ENCODE measurements at regions not wholly inside any gene's neighbourhood (a gene's known extent, or its start where the extent isn't known, plus 50 kb on each side); places are given as distances from the start of the nearest gene placed in this dataset.

DNA sequence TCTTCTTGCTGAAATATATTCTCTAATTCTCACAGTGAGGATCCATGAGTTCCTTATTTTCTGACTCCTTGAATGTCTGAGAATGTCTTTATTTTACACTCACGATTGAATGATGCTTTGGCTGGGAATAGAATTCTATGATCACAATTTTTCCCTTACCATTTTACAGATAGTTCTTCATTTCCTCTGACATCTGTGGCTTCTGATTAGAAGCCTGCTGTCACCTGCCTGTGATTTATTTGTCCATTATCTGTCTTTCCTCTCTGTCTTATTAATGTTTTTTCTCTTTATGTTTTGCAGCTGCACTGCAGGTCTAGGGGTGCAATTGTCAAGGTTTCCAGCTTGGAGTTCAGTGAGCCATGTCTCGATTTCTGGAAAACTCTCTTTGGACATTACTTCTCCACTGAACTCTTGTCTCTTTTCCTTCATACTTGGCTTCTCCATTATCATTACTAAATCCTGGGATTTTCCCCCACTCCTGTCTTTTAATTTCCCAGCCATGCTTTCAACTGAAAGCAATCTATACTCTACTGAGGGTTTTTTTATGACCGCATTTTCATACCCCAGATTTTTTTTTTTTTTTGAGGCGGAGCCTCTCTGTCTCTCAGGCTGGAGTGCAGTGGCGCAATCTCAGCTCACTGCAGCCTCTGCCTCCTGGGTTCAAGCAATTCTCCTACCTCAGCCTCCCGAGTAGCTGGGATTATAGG lies 85.8 kb upstream of the PRNP start:
- DNase-seq = no peak

DNA sequence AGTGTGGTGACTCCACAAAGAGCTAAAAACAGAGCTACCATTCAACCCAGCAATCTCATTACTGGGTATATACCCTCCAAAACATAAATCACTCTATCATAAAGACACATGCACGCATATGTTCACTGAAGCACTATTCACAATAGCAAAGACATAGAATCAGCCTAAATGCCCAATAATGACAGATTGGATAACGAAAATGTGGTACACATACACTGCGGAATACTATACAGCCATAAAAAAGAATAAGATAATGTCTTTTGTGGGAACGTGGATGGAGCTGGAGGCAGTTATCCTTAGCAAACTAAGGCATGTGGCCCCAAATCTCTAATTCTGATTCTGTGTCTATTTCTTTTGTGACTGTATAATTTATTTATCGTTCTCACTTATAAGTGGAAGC lies 89.0 kb upstream of the PRNP start:
- no peak for DNase-seq

DNA sequence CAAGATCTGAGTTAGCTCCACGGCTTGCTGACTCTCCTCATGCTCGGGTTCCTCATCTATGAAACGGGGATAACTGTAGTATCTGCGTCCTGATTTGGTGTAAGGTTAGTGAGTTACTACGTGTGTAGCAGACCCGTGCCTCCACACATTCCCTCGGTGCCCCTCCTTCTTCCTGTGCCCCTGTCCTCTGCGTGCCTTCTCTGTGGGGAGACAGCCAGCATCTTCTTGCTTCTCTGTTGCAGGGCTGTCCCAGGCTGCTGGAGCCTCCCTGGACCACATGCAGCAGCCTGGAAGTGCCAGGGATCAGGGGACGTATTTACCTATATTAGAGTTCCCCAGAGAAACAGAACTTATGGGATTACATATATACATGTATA lies 93.1 kb upstream of the PRNP start:
- DNase-seq = no peak

DNA sequence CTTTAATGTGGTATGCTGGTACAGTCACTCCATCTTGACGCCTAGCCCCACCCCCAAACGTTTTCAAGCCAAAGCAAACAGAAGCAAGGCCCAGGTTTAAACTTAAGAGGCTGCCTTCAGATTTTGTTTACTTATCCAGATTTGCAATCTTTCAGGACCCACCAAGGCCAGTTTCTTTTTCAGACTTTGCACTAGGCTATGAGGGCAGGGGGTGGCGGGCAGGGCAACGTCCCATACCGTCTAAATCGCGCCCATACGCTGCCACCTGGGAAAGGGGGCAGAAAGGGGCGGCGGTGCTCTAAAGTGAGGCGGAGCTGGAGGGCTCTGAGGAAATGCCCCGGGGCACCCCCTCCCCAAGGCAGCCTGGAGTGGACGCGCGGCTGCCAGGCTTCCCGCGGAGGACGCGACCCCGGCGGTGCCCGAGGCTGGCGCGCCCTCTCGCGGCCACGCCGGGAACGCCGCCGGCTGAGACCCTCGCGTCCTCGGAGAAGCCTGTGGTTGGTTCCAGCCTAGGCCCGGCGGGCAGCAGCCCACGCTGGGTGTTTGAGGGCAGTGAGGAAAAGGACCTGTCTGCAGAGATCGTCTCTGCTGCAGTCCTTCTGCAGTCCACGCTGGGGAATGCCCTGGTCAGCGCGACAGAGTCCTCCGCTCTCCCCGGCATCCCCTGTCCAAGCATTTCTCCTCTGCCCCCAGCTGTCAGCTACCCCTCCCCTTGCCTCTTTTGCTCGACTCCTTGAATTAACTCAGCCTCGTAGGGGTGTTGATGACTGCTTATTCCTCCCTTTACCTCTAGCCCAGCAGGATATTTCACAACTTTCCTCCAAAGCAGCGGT lies 93.7 kb upstream of the PRNP start:
- no peak for DNase-seq

DNA sequence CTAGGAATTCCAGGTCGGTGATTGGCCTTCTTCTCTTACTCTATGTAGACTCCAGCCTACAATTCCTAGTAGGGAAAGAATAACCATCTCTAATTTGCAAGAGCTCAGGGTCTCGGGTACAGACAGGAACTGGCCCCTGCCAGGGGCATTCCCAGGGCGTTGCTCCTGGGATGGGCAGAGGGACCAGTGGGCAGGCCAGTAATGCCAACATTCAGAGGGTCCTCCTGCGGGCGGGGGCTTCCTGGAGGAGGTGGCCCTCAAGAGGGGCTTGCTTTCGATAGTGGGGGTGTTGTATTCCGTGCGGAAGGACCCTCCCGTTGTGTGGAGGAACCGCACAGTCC lies 94.3 kb upstream of the PRNP start:
- no peak for DNase-seq

DNA sequence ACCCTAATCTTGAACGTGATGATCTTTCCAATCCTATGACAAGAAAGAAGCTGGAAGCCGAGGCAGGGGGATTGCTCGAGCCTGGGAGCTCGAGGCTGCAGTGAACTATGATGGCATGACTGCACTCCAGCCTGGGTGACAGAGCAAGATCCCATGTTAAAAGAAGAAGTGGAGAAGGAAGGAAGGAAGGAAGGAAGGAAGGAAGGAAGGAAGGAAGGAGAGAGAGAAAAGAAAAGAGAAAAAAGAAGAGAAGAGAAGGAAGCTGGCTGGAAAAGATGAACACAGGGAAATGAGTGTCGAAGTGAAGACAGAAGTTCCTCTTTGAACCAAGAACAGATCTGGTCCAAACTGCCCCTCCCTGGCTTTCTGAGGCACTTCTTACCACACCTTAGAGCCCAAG lies 100.5 kb upstream of the PRNP start:
- no peak for DNase-seq

DNA sequence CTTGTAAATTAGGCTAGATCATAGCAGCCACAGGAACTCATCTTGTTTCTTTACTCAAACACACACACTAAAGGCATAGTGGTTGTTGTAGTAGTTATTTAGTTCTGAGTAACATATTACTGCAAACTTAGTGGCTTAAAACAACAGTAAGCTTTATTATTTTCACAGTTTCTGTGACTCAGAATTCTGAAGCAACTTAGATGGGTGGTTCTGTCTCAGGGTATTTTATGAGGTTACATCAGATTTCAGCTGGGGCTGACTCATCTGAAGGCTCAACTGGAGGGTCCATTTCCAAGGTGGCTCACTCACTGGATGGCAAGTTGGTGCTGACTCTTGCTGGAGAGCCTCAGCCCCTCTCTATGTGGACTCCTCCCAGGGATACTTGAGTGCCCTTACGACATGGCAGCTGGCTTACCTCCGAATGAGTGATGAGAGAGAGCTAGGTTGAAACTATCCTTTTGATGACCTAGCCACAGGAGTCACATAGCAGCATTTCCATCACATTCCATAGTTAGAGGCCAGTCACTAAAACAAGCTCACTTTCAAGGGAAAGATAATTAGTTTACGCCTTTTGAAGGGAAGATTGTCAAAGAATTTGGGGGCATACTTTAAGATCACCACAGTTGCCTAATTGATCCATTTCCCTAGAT lies 101.0 kb upstream of the PRNP start:
- peak; percentile 38 for DNase-seq

DNA sequence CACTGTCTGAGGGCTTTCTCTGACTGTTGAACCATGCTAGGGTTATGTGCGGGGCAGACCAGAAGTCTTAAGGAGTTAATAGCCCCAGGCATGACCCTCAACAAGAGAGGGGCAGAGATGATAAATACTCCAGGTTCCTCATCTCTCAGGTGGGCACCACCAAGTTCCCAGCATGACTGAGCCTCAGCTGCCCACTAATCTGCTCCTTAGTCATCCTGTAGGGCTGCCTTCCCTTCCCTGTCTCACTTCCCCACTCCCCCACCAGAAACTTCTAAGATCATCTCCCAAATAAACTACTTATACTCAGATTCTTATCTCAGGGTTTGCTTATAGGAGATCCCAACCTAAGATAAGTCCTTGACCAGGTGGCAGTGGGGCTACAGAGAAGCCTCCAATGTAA lies 101.7 kb upstream of the PRNP start:
- no peak for DNase-seq

DNA sequence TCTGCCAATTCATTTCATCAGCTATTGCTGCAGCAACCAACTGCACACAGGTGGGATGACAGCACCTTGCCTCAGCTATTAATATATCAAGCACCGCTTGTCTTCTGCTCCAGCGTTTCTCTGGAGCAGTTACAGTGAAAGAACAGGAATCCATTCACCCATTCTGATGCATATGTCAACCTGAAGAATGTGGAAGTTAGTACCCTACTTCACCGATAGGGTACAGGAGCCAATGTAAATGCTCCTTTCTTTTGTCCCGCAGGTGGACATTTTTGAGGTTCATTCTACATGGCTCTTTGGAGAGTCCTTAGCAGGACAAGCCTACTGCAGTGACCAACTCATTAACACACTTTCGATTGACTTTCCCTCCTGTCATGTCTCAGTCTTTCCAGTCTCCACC lies 104.4 kb upstream of the PRNP start:
- no peak for DNase-seq

DNA sequence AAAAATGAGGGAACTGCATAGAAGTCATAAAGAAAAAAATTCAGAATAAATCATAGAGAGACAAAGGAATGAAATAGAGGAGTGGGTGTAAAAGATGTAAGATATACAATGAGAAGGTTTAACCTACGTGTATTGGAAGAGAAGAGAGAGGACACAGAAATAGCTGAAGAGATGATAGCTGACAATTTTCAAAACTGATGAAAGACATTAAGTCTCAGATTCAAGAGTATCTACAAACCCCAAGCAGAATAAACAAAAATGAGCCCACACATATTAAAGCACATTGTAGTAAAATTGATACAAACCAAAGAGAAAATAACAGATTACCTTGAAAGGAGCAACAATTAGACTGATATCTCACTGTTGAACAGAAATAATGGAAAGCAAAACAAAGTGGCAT lies 107.9 kb upstream of the PRNP start:
- no peak for DNase-seq

DNA sequence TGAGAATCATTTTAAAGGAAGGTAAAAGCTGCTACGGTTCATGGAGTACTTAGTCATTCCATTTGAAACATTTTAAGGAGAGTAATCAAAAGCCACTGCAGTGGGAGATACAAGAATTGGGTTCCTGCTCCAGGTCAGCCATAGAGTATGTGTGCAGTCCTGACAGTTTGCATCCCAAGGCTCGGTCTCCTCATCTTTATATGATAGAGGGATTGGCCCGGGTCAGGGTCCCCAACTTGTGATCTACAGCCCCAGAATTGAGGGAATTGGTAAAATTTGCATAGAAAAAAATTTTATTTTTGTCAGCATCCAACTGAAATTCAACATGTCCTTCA lies 111.9 kb upstream of the PRNP start:
- DNase-seq = no peak

DNA sequence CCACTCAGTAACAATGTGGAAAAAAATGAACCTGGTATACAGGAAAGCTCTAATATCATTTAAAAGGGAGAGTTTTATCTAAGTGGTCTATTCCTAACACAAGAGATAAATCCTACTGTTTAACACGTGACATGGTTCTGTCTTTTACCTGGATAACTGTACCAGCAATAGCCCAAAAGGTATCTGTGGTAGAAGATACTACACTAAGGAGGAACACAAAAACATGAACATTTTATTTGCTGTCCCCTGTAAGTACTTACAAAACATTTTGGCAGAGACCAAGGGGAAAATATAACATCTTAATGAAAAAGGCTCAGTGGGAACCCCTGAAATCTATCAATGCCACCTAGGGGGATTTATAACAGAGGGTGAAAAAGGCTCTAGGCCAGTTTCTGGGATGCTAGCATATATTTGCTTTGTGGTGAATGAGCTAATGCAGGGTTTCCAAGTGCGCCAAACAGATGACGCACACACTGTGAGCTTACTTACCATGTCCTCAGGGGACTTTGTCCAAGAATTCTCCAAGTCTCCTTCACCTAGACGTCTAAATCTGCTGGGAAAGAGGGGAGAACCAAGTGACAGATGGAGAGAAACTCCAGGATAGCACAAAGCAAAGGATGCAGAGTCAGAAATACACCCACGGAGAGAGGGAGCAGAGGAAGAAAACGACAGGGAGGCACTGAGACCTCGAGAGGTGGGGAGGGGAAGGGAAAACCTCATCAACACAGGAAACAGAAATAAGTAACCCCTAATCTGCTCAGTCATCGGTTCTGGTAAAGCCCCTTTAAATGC lies 112.5 kb upstream of the PRNP start:
- no peak for DNase-seq

DNA sequence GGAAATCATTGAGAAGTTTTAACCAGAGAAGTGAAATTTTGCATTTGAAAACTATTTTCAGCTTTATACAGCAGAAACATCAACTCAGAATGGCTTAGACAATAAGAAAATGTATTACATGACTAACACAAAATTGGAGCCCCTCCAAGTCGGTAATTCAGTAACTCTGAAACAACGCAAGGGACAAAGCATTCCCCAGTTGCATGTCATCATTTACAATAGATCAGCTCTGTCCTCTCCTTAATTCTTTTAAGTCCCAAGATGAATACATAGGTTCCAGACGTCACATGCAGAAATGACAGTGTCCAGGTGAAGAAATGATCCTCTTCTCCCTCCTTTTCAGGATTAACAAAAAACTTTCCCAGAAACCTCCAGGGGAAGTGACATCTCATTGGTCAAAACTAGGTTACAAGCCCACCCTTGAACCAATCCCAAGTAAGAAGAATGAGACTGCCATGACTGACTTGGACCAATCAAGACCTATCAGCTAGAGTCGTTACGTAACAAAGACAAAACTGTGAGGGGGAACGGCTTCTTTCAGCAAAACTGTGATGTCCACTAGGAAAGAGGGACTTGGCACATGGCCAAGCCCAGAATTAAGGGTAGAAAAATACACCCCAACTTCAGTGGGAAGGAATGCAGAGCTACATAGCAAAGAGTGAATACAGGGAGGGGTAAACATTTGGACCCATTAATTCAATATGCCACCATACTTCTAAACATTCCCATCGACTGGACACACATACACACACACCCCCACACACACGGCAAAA lies 114.3 kb upstream of the PRNP start:
- no peak for DNase-seq

DNA sequence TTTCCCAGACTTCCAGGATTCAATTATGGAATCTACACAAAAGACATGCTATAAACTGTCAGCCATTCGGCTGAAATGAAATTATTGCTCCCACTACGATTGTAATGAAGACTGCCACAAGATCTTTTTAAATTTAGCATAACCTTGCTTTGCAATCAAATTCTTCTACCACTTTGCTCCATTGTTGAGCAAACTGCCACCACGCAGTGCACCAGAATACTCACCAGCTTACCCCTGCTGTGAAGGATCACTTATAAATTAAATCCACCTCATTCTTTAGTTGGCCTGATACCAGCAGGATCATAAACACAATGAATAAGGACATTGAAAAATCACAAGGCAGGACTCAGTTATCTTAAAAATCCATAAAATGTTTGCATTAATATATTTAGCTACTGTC lies 116.4 kb upstream of the PRNP start:
- DNase-seq = no peak

DNA sequence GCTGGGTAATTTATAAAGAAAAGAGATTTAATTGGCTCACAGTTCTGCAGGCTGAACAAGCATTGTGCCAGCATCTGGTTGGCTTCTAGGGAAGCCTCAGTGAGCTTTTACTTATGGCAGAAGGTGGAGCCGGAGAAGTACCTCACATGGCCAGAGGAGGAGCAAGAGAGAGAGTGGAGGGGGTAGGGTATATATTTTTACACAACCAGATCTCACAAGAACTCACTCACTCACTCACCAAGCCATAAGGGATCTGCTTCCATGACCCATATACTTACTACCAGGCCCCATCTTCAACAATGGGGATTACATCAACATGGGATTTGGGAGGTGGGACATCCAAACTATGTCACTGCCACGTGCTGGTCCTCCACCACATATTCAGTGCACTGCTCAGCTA lies 117.2 kb upstream of the PRNP start:
- DNase-seq = no peak

DNA sequence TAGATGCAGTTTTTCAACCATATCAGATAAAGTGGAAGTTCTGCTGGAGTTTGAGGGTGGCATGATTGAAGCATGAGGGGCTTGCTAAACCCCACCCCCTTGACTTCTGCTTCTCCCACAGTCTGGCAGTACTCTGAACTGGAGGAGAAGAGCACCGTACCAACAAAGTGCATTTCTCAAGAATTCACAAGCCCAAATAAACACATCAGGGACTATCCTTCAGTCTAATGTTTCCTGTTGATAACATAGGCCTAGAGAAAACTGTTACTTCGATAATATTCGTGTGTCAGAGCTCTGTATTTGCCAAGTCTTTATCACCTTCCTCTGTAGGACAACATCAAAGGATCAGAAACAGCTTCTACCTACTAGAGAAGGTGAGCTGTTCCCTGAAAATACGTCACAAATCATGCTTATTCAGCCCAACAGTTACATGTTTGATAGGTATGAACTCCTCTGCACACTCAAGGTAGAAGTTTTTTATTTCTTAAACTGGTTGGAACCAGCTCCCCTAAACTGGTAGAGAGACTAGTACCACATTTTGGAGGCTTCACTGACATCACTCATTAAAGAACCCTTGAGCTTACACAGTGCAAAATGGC lies 117.8 kb upstream of the PRNP start:
- DNase-seq = no peak

DNA sequence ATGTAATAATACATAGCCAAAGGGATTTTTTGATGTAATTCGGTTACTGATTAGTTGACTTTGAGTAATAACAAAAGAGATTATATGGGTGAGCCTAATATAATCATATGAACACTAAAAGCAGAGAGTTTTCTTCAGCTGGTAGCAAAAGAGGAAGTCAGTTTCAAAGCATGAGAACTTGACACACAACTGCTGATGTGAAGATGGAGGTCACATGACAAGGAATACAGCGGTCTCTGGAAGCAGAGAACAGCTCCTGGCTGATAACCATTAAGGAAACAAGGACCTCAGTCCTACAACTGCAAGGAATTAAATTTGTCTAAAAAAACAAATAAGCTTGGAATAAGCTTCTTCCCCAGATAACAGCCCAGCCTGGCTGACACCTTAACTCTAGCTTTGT lies 119.1 kb upstream of the PRNP start:
- DNase-seq = no peak

DNA sequence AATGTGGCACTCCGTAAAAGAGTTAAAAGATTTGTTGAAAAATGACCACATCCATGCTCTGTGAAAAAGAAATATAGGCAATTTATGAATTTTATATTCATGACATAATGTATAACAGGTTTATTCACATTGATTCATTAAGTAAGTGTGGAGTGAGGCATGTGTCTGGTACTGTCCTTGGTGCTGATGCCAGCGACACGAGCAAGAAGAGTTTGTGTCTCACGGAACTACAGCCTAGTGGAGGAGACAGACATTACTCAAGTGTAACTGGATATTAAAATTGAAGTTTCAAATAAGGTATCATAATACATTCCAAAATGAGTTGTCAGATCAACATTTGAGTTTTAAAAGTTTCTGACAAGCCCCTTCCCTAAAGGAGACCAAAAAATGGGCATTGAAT lies 122.7 kb upstream of the PRNP start:
- DNase-seq = peak; percentile 12

DNA sequence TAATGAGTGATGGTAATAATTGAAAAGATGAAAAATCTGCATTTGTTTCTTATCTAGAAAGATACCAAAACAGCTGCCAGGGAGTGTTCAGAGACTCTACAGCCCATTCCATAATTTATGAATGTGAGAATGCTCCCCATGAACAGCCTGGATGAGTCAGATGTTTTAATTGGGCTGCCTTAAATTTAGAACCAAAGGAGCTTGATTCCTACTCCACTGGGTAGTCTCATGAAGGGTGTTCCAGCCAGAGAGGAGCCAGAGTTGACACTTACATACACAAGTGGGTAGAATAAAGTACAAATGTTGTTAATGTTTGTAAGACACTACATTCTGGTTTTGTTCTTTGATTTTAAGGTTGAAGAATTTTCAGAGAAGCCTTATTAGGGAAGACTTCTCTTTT lies 123.2 kb upstream of the PRNP start:
- no peak for DNase-seq

DNA sequence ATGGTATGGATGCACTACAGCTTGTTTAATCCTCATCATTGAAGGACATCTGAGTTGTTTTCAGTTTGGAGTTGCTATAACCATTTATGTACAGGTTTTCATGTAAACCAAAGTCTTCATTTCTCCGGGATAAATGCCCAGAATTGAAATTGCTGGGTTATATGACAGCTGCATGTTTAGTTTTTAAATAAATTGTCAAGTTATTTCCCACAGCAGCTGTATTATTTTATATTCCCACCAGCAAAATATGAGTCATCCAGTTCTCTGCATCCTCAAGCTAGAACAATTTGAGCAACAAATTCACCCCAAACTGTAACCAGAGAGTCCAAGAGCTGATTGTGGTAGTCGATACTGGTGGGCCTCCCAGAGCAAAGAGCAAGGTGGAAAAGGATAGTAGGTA lies 125.6 kb upstream of the PRNP start:
- DNase-seq = no peak

DNA sequence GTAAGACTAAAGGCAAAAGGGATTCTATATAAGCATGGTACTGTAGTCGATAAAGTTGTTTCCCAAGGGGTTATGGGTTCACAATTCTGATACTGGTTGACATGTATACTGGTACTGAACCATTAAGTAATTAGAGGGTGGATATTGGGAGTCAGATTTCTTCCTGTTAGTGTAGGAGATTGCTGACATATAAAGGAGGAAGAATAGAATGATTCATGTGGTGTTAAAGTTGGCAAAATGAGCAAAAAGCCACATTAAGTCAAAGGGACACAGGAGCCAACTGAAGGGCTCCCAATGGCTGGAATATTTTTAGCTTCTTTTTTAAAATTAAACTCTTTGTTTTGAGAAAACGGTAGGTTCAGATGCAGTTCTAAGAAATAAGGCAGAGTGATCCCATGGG lies 126.3 kb upstream of the PRNP start:
- DNase-seq = no peak

DNA sequence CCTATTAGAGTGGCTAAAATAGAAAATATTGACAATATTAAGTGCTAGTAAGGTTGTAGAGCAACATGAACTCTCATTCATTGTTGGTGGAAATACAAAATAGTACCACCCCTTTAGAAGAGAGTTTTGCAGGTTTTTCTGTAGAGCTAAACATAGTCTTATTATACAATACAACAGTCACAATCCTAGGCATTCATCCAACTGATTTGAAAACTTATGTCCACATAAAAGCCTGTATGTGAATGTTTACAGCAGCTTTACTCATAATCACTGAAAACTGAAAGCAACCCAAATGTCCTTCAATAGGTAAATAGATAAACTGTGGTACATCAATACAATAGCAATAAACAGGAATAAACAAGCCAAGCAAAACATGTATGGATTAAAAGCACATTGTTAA lies 127.2 kb upstream of the PRNP start:
- DNase-seq = no peak

DNA sequence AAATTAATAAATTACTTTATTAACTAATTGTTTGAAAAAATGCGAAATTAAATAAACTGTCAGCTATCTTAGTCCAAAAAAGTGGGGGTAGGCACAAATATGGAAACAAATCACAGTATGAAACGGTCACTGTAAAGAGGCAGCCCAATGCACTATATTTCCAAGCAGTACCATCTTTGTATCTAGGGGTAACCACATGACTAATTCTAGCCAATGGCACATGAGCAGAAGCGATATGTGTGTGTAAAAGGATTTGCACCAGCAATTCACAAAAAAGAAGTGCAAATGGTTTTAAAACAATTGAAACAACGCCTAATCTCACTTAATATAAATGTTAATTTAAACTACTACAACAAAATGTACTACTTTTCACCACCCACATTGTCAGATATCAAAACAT lies 129.5 kb upstream of the PRNP start:
- DNase-seq = no peak

All from NCI-H226 (cell line).